SK-N-SH treated with all-trans-retinoic acid at 6 μM for 48 hours (cell line): ENCODE measurements at regions not wholly inside any gene's neighbourhood (a gene's known extent, or its start where the extent isn't known, plus 50 kb on each side); places are given as distances from the start of the nearest gene placed in this dataset.

Experiments used
- ATAC-seq: fragments of 200-7000 bp; cut with Tn5 transposase; 3 replicates; pipeline ENCODE4 v1.9.1; 2020; ENCODE audit warnings: mild to moderate bottlenecking, moderate library complexity
- ARNTL ChIP-seq: fragments of 450-650 bp; formaldehyde crosslinking; IDR thresholded peaks from 2 replicates; pipeline ENCODE4 v1.5.0; 2020; ENCODE audit warnings: low read depth, mild to moderate bottlenecking, moderate library complexity, borderline replicate concordance
- BACH2 ChIP-seq: fragments of 250-450 bp; sonication (Bioruptor Pico); IDR thresholded peaks from 2 replicates; pipeline ENCODE4 v1.9.0; 2021; ENCODE audit warnings: mild to moderate bottlenecking, borderline replicate concordance
- ESRRG ChIP-seq: fragments of 250-450 bp; sonication (Bioruptor Pico); IDR thresholded peaks from 2 replicates; pipeline ENCODE4 v1.6.1; 2021; ENCODE audit warnings: mild to moderate bottlenecking
- GLIS3 ChIP-seq: fragments of 250-450 bp; sonication (Bioruptor Pico); IDR thresholded peaks from 2 replicates; pipeline ENCODE4 v1.5.0; 2020; ENCODE audit warnings: mild to moderate bottlenecking, moderate library complexity
- ISL1 ChIP-seq: fragments of 250-450 bp; sonication (Bioruptor Pico); IDR thresholded peaks from 2 replicates; pipeline ENCODE4 v2.1.2; 2022; ENCODE audit warnings: mild to moderate bottlenecking, moderate library complexity
- OSR1 ChIP-seq: fragments of 250-450 bp; sonication (Bioruptor Pico); IDR thresholded peaks from 2 replicates; pipeline ENCODE4 v1.8.0; 2022; ENCODE audit warnings: moderate library complexity, mild to moderate bottlenecking, inconsistent platforms
- PPARA ChIP-seq: fragments of 250-450 bp; sonication (Bioruptor Pico); IDR thresholded peaks from 2 replicates; pipeline ENCODE4 v1.5.0; 2020; ENCODE audit warnings: mild to moderate bottlenecking, borderline replicate concordance
- RARB ChIP-seq: fragments of 250-450 bp; sonication (Bioruptor Pico); IDR thresholded peaks from 2 replicates; pipeline ENCODE4 v1.8.0; 2021; ENCODE audit warnings: mild to moderate bottlenecking, moderate library complexity
- SNAI2 ChIP-seq: fragments of 250-450 bp; sonication (Bioruptor Pico); IDR thresholded peaks from 2 replicates; pipeline ENCODE4 v1.5.0; 2020; ENCODE audit warnings: mild to moderate bottlenecking, moderate library complexity
- TCF4 ChIP-seq: fragments of 250-450 bp; sonication (Bioruptor Pico); IDR thresholded peaks from 2 replicates; pipeline ENCODE4 v1.8.0; 2021; ENCODE audit warnings: mild to moderate bottlenecking, moderate library complexity, borderline replicate concordance
- TOX ChIP-seq: fragments of 250-450 bp; sonication (Bioruptor Pico); IDR thresholded peaks from 2 replicates; pipeline ENCODE4 v1.8.0; 2021; ENCODE audit warnings: mild to moderate bottlenecking, moderate library complexity, borderline replicate concordance
- ZC3H10 ChIP-seq: fragments of 250-450 bp; sonication (Bioruptor Pico); IDR thresholded peaks from 2 replicates; pipeline ENCODE4 v1.5.1; 2021; ENCODE audit warnings: mild to moderate bottlenecking, moderate library complexity
- ZFP3 ChIP-seq: fragments of 250-450 bp; sonication (Bioruptor Pico); IDR thresholded peaks from 2 replicates; pipeline ENCODE4 v1.5.0; 2020; ENCODE audit warnings: mild to moderate bottlenecking, moderate library complexity
- ZNF565 ChIP-seq: fragments of 450-650 bp; formaldehyde crosslinking; conservative IDR thresholded peaks from 2 replicates; pipeline ENCODE4 v1.5.0; 2020; ENCODE audit warnings: low read depth, mild to moderate bottlenecking, moderate library complexity
- ZNF70 ChIP-seq: fragments of 450-650 bp; formaldehyde crosslinking; IDR thresholded peaks from 2 replicates; pipeline ENCODE4 v1.5.0; 2020; ENCODE audit warnings: mild to moderate bottlenecking, moderate library complexity
- ZNF8 ChIP-seq: fragments of 450-650 bp; formaldehyde crosslinking; IDR thresholded peaks from 2 replicates; pipeline ENCODE4 v1.5.0; 2020; ENCODE audit warnings: mild to moderate bottlenecking, moderate library complexity
- TF ChIP-seq, protein P1 (sequence below): fragments of 250-450 bp; sonication (Bioruptor Pico); IDR thresholded peaks from 2 replicates; pipeline ENCODE4 v1.8.0; 2020; ENCODE audit warnings: mild to moderate bottlenecking, moderate library complexity, borderline replicate concordance
- TF ChIP-seq, protein P2 (sequence below): fragments of 250-450 bp; sonication (Bioruptor Pico); IDR thresholded peaks from 2 replicates; pipeline ENCODE4 v1.5.1; 2020; ENCODE audit warnings: low read depth, mild to moderate bottlenecking, moderate library complexity
- TF ChIP-seq, protein P3 (sequence below): fragments of 250-450 bp; sonication (Bioruptor Pico); IDR thresholded peaks from 2 replicates; pipeline ENCODE4 v1.5.0; 2020; ENCODE audit warnings: mild to moderate bottlenecking, moderate library complexity
- TF ChIP-seq, protein P4 (sequence below): fragments of 250-450 bp; sonication (Bioruptor Pico); IDR thresholded peaks from 2 replicates; pipeline ENCODE4 v1.8.0; 2021; ENCODE audit warnings: low read depth, mild to moderate bottlenecking, moderate library complexity, borderline replicate concordance

DNA sequence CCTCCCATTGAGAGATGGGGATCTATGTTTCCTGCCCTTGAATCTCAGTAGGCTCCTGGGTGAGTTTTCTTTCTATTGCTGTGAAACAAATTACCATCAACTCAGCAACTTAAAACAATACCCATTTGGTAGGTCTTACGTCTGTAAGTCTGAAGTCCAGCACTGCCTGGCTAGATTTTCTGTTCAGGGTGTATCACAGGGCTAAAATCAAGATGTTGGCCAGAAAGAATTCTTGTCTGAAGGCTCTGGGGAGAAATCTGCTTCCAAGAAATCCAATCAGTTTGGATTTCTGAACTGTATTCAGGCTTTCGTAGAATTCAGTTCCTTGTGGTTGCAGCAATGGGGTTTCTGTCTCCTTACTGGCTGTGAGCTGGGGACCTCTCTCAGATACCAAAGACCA is 99.6 kb upstream of the SLC24A3 start:
- TF ChIP-seq RARB: no peak
- no peak for TF ChIP-seq ZNF8 (CRISPR knock-in tag)
- TF ChIP-seq, protein P1, sequence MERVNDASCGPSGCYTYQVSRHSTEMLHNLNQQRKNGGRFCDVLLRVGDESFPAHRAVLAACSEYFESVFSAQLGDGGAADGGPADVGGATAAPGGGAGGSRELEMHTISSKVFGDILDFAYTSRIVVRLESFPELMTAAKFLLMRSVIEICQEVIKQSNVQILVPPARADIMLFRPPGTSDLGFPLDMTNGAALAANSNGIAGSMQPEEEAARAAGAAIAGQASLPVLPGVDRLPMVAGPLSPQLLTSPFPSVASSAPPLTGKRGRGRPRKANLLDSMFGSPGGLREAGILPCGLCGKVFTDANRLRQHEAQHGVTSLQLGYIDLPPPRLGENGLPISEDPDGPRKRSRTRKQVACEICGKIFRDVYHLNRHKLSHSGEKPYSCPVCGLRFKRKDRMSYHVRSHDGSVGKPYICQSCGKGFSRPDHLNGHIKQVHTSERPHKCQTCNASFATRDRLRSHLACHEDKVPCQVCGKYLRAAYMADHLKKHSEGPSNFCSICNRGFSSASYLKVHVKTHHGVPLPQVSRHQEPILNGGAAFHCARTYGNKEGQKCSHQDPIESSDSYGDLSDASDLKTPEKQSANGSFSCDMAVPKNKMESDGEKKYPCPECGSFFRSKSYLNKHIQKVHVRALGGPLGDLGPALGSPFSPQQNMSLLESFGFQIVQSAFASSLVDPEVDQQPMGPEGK: no peak
- TF ChIP-seq TCF4 (CRISPR knock-in tag): no peak
- TF ChIP-seq SNAI2 (CRISPR knock-in tag): no peak
- TF ChIP-seq ZFP3 (CRISPR knock-in tag): no peak
- TF ChIP-seq ISL1: no peak
- TF ChIP-seq ZC3H10 (CRISPR knock-in tag): no peak
- no peak for TF ChIP-seq ESRRG
- TF ChIP-seq ZNF70 (CRISPR knock-in tag): no peak
- TF ChIP-seq ZNF565: no peak
- TF ChIP-seq BACH2: no peak
- TF ChIP-seq TOX (CRISPR knock-in tag): no peak
- TF ChIP-seq OSR1 (CRISPR knock-in tag): no peak
- TF ChIP-seq, protein P2, sequence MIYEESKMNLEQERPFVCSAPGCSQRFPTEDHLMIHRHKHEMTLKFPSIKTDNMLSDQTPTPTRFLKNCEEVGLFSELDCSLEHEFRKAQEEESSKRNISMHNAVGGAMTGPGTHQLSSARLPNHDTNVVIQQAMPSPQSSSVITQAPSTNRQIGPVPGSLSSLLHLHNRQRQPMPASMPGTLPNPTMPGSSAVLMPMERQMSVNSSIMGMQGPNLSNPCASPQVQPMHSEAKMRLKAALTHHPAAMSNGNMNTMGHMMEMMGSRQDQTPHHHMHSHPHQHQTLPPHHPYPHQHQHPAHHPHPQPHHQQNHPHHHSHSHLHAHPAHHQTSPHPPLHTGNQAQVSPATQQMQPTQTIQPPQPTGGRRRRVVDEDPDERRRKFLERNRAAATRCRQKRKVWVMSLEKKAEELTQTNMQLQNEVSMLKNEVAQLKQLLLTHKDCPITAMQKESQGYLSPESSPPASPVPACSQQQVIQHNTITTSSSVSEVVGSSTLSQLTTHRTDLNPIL: no peak
- no peak for ATAC-seq

DNA sequence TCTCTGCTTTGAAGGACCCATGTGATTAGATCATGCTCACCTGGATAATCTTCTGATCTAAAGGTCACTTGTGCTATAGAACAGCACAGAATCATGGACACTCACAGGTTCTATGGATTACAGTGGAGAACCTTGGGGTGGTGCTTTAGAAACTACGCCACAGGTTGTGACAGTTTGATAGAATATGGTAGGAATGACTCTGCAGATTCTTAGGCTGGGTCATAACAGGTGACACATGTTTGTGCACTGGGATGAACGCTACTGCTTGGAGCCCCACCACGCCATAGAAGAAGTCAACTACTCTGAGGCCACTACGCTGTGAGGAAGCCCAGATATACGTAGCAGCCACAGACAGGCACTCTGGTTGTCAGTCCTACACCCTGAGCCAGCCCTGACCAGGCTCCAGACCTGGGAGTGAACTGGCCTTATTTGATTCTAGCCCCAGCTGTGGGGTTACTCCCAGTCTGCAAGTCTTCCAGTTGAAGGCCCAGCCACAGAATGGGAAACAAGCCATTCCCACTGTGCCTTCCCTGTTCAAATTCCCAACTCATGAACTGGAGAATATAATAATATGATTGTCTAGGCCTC is 99.0 kb upstream of the SLC24A3 start:
- ATAC-seq: no peak
- no peak for TF ChIP-seq ZNF70 (CRISPR knock-in tag)
- TF ChIP-seq RARB: no peak
- TF ChIP-seq PPARA (CRISPR knock-in tag): no peak
- TF ChIP-seq, protein P2: no peak
- TF ChIP-seq SNAI2 (CRISPR knock-in tag): no peak
- TF ChIP-seq, protein P3, sequence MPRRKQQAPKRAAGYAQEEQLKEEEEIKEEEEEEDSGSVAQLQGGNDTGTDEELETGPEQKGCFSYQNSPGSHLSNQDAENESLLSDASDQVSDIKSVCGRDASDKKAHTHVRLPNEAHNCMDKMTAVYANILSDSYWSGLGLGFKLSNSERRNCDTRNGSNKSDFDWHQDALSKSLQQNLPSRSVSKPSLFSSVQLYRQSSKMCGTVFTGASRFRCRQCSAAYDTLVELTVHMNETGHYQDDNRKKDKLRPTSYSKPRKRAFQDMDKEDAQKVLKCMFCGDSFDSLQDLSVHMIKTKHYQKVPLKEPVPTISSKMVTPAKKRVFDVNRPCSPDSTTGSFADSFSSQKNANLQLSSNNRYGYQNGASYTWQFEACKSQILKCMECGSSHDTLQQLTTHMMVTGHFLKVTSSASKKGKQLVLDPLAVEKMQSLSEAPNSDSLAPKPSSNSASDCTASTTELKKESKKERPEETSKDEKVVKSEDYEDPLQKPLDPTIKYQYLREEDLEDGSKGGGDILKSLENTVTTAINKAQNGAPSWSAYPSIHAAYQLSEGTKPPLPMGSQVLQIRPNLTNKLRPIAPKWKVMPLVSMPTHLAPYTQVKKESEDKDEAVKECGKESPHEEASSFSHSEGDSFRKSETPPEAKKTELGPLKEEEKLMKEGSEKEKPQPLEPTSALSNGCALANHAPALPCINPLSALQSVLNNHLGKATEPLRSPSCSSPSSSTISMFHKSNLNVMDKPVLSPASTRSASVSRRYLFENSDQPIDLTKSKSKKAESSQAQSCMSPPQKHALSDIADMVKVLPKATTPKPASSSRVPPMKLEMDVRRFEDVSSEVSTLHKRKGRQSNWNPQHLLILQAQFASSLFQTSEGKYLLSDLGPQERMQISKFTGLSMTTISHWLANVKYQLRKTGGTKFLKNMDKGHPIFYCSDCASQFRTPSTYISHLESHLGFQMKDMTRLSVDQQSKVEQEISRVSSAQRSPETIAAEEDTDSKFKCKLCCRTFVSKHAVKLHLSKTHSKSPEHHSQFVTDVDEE (CRISPR knock-in tag): no peak
- TF ChIP-seq ZC3H10 (CRISPR knock-in tag): no peak
- no peak for TF ChIP-seq ISL1
- no peak for TF ChIP-seq ZFP3 (CRISPR knock-in tag)
- TF ChIP-seq ZNF8 (CRISPR knock-in tag): no peak
- TF ChIP-seq, protein P4, sequence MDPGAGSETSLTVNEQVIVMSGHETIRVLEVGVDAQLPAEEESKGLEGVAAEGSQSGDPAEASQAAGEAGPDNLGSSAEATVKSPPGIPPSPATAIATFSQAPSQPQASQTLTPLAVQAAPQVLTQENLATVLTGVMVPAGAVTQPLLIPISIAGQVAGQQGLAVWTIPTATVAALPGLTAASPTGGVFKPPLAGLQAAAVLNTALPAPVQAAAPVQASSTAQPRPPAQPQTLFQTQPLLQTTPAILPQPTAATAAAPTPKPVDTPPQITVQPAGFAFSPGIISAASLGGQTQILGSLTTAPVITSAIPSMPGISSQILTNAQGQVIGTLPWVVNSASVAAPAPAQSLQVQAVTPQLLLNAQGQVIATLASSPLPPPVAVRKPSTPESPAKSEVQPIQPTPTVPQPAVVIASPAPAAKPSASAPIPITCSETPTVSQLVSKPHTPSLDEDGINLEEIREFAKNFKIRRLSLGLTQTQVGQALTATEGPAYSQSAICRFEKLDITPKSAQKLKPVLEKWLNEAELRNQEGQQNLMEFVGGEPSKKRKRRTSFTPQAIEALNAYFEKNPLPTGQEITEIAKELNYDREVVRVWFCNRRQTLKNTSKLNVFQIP (CRISPR knock-in tag): no peak
- TF ChIP-seq ARNTL: no peak
- TF ChIP-seq GLIS3 (CRISPR knock-in tag): no peak
- TF ChIP-seq ZNF565: no peak
- TF ChIP-seq, protein P1: no peak
- TF ChIP-seq ESRRG: no peak
- no peak for TF ChIP-seq TCF4 (CRISPR knock-in tag)
- no peak for TF ChIP-seq TOX (CRISPR knock-in tag)
- no peak for TF ChIP-seq OSR1 (CRISPR knock-in tag)
